ENCODE measurements at regions not wholly inside any gene's neighbourhood (a gene's known extent, or its start where the extent isn't known, plus 50 kb on each side); places are given as distances from the start of the nearest gene placed in this dataset.
"Not testable (repeated sequence)": the region's sequence is repeated elsewhere in the genome, so short reads cannot be mapped to it uniquely, and the experiment has no call there.

DNA sequence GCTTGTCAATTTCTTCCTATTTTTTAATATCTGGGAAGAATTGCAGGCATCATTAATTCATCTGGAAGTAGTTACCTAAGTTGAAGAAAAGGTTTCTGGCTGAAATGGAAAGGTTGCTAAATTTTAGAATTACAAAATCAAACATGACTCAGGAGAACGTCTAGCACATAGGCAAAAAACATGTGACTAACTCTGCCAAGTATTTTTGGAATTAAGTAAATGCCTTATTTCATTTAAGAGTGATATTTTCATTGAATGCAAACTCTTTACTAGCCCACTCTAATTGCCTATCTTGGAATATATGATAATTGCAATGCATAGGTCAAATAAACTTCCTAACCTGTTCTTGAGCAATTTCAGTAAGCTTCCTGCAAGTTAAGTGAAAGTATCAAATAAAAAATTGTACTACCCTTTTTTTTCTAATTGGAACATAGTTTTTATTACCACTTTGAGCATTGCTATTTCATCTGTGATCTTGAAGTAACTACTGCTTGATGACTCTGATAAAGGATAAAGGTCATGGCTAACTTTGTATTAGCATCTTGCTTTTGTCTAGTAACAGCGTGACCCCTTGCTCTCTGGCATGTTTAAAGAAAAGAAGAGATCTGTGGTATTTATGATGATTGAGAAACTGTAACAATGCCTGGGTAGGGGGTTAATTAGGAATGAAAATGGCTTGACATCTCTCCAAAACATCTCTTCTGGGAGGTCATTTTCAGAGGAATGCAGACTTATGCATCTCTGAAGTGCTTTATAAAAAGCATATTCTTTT, 208.3 kb upstream of the NCAM2 start:
- DNase-seq (ENCODE audit: low spot score) = no peak

GRCh38 chr21:20800106-20800505, 198.1 kb upstream of the NCAM2 start:
- no peak for DNase-seq (ENCODE audit: low spot score)

GRCh38 chr21:20802201-20802600, 196.0 kb upstream of the NCAM2 start:
- no peak for DNase-seq (ENCODE audit: low spot score)

DNA sequence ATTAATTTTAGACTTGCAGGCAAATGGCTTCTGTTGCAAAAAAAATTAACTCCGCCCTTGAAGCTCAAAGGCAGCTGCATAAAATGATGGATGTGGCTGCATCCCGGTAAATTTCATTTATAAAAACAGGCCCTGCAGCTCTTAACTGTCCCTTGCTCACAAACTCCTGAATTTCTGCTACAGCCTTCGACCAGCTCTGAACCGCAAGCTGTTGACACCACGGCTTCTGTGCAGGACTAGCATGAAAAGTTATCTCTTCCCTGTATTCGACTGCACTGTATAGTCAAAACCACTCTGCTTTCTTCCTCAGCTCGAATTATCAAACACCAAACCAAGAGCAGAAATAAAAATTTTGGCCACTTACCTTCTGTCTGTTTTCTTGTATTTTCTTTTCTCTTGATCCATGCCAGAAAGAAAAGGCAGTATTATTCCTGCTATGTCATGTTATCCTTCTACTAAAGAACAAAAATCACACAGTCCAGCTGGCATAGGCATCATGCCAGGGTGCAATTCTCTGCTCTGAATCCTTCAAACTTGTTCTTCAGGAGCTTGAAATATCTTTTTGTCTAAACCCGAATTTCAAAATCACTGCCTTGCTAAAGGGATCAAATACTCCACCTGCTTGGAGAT, 195.5 kb upstream of the NCAM2 start:
- DNase-seq (ENCODE audit: low spot score) = no peak

DNA sequence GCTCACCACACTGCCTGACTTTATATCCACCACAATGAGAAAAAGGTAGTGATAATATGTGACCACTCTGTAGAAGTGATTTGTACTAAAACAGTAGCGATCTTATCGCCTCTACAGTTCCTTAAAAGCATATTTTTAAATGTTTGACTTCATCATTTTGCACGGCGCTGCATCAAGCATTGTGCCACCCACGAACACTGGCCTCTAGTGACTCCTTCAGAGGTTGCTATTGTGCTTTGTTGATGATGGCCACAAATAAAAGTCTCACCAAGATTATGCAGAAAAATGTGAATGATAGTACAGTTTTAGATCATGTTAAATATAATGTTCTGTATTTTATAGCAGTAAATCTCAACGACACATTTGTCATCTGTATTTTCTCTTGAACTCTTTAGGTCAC, 186.5 kb upstream of the NCAM2 start:
- no peak for DNase-seq (ENCODE audit: low spot score)

DNA sequence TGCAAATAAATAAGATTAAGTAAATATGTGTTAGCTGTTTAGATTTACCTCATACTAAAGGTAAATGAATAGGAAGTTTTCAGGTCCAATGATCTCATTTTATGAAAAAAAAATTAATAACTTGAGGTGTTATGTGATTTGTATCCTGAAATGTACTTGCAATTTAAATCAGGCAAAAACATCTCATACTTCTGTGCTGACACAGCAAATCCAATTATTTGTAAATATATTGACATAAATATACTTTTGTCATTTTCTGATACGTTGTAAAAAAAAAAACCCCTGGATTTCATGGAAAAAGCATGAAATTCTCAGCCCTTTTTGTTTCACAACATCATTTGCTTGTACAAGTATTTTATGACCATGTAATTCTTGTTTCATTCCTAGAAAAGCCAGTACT, 184.1 kb upstream of the NCAM2 start:
- no peak for DNase-seq (ENCODE audit: low spot score)

DNA sequence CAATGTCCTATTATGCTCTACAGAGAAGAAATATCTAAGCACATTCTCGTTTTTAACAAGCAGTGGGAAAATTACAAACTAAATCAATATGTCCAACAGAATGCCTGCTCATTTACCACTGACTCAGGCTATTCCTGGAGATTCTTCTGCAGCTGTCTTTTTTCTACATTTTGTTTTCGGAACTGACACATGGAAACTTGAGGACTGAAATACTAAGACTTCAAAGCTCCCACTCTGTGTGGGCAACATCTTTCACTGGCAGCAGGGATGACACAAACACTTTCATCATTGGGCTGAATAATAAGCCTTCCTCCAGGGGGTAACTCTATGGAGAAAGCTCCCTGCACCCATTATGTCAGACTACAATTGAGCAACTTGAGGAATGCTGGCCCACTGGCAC, 175.5 kb upstream of the NCAM2 start:
- DNase-seq (ENCODE audit: low spot score) = no peak

DNA sequence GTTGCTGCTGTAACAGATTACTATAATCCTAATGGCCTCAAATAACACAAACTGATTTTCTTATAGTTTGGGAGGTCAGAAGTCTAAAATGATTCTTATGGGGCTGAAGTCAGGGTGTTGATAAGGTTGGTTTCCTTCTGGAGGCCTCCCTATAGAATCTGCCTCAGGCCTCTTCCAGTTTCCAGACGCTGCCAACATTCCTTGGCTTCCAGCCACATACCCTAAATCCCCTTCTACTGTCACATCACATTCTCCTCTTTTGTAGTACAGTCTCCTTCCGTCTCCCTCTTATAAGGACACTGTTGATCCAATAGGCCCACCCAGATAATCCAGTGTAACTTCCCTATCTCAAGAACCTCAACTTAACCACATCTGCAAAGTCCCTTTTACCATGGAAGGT, 145.3 kb upstream of the NCAM2 start:
- no peak for DNase-seq (ENCODE audit: low spot score)

DNA sequence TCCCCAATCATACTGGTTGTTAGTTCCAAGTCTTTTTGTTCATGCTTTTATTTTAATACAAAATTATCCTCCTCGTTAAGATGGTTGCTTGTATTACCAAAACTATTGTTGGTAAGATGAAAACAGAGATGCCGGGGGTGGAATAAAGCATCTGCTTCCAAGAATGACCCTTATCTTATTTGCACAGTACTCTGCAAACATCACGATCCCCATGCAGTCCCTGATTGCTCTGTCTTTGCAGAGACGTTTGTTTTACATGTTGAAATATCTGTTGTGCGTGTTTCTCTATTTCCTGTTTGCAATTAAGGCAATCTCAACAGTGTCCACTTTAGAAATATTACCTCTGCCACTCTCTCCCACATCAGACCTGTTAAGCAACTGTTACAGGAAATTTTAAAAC, 141.3 kb upstream of the NCAM2 start:
- no peak for DNase-seq (ENCODE audit: low spot score)

DNA sequence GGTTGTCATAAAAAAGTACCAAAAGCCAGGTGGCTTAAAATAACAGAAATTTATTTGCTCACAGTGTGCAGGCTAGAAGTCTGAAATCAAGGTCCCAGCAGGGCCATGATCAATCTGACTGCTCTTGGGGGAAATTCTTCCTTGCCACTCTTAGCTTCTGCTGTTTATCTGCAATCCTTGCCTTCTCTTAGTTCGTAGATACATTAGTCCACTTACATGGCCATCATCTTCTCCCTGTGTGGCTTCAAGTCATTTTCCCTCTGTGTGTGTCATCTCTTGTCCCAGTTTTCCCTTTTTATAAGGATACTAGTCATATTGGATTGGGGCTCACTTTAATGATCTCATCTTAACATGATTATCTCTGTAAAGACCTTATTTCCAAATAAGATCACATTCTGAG, 124.0 kb upstream of the NCAM2 start:
- DNase-seq (ENCODE audit: low spot score) = no peak

- no peak for DNase-seq (ENCODE audit: low spot score)
These were observed 122.5 kb upstream of the NCAM2 start for GRCh38 chr21:20875742-20876141.

GRCh38 chr21:20877976-20878375, 120.2 kb upstream of the NCAM2 start:
- DNase-seq (ENCODE audit: low spot score) = no peak

DNA sequence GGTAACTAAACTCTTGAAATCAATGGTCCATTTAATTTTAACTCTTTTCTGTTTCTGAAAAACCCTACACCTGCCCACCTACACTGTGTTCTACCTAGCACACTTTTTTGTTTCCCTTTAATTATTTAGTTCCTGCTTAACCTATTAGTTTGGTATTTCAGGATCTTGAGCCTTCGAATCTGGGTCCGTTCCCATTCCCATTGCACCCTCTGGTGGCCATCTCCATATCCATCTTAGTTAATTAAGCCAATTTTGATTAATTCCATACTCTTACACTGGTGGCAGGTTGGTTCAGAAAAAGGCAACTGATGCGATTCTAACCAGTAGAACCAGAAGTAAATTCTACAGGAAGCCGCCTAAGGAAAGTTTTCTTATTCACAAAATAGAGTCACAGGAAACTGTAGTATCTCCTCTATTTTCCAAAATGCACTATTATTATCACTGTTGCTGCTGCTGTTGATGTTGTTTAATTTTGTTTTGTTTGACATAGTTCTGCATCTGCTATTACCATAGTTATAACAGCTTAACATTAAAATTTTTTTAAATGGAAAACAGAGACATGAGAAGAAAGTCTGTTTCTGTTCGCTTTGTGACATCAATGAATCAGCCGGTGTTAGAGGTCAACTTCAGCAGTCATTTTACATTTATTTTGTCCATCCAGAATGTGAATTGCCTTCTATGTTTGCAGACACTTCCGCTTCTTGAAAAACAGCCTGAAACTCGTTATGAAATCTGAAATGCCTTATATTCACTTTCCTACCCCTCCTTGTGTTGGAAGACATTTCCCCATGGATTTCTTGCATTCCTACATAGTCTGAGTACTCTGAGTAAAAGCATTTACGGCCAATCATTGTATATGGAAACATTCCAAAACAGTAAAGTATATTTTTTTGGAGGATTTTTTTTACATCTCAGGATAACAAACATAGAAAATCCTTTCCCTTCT, 115.5 kb upstream of the NCAM2 start:
- no peak for DNase-seq (ENCODE audit: low spot score)

GRCh38 chr21:20883408-20883800, 114.8 kb upstream of the NCAM2 start:
- no peak for DNase-seq (ENCODE audit: low spot score)

DNA sequence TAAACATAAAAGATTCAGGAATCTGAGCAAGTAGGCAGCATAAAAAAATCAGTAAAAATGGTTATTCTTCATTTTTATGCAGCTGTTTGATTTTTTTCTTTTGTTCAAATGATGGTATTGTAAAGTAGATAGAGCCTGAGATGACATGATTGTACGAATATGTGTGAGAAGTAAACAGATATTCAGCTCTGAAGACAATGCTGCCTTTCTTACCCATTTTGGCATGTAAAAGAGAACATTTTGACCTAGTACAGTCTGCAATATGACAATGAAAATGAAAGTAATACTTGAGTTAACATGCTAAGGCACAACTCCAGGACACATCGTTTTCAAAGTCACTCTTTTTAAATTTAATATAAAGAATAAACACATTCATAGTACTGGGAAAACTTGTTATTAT, 95.7 kb upstream of the NCAM2 start:
- DNase-seq (ENCODE audit: low spot score) = no peak

DNA sequence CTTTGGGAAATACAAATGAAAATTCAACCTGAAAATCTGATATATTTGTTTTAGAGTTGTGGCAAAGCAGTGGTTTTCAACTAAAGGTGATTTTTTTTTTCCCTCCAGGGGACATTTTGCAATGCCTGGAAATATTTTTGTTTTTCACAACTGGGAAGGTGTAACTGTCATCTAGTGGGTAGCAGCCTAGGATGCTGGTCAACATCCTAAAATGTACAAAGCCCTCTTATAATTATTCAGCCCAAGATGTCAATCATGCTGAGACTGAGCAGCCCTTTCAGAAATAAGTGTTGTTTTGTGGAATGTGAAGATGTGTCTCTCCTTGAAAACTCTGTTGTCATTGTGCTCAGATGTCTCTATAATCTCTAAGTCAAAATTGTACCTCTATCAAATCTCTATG, 95.2 kb upstream of the NCAM2 start:
- DNase-seq (ENCODE audit: low spot score) = no peak

GRCh38 chr21:20927555-20927954, 70.7 kb upstream of the NCAM2 start:
- not testable (repeated sequence) for DNase-seq (ENCODE audit: low spot score)

DNA sequence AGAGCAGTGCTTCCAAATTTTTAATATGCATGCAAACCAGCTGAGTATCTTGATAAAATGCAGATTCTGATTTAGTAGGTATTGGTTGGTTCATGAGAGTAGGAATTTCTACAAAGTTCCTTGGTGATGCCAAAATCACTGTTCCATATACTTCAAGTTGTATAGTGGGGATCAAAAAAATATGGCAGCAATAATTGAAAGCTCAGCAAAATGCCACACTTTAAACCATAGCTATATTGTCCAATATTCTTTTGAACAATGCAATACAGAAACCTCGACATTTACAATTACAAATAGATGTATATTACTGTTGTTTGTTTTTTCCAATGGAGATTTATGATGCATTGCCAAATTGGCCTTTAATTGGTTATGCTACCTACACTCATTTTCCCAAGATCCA, 55.7 kb upstream of the NCAM2 start:
- DNase-seq (ENCODE audit: low spot score) = no peak

DNA sequence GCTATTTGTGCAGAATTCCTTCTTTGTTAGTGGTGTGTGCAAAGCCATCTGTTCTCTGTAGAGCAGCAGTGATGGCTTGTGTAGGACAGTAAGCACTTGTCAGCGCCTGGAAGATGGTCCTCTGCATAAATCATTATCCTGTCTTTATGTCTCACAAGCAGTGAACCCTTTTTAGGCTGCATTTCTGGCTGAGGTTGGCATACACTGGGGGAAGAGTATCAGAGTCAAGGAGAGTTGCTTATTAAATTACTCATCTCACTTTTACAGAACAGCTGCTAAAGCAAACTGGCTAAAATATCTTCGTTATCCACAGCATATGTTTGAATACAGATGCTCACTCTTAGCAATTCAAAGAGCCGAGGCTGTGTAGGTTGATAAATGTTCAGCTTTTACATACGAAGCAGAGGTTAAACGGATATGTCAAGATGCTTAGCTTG, 54.6 kb upstream of the NCAM2 start:
- DNase-seq (ENCODE audit: low spot score) = no peak

GRCh38 chr21:20944139-20944538, 54.1 kb upstream of the NCAM2 start:
- no peak for DNase-seq (ENCODE audit: low spot score)

DNA sequence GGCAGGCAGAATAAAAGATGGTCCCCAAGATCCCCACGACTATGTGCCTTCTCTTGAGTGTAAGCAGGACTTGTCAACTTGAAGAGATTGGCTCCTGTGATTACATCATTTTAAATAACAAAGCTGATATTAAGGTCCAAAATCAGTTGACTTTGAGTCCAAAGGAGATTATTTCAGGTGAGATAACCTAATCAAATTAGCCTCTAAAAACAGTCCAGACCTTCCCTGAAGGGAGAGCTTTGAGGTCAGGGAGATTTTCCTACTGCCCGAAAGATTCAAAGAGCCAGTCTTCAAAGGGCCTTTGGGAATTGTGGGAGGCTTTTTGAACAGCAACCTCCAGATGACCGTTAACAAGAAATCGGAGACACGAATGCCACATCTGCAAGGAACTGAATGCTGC, 51.5 kb upstream of the NCAM2 start:
- DNase-seq (ENCODE audit: low spot score) = no peak

Measured in HuH-7.5 (cell line).